ENCODE measurements at regions not wholly inside any gene's neighbourhood (a gene's known extent, or its start where the extent isn't known, plus 50 kb on each side); places are given as distances from the start of the nearest gene placed in this dataset.

DNA sequence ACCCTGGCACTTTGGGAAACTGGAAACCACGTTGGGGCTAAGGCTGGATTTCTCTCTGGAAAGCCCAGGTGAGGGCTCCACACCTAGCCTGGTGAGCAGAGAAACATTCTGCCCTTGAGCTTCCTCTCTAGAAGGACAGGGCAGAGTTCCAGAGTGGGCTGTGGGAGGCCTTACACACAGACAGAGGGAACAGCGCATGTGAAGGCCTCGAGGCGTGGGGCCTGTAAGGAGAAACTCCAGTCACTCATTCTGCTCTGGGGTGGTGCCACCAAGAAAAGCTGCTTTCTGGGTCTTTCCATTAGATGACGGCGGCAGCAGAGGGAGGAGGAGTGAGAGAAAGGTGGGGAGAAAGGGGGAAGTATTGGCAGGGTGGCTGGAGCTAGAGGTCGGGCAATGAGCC lies 183.1 kb downstream of the CHST1 start:
- TF ChIP-seq, protein P1, sequence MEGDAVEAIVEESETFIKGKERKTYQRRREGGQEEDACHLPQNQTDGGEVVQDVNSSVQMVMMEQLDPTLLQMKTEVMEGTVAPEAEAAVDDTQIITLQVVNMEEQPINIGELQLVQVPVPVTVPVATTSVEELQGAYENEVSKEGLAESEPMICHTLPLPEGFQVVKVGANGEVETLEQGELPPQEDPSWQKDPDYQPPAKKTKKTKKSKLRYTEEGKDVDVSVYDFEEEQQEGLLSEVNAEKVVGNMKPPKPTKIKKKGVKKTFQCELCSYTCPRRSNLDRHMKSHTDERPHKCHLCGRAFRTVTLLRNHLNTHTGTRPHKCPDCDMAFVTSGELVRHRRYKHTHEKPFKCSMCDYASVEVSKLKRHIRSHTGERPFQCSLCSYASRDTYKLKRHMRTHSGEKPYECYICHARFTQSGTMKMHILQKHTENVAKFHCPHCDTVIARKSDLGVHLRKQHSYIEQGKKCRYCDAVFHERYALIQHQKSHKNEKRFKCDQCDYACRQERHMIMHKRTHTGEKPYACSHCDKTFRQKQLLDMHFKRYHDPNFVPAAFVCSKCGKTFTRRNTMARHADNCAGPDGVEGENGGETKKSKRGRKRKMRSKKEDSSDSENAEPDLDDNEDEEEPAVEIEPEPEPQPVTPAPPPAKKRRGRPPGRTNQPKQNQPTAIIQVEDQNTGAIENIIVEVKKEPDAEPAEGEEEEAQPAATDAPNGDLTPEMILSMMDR (conservative IDR thresholded peaks at IDR 0.05; ENCODE audit: low read depth, low read length), result no peak
- no peak for DNase-seq (ENCODE audit: low read depth)
- H3K4me3 ChIP-seq (ENCODE audit: low read depth, low read length), result no peak overlapping the region

DNA sequence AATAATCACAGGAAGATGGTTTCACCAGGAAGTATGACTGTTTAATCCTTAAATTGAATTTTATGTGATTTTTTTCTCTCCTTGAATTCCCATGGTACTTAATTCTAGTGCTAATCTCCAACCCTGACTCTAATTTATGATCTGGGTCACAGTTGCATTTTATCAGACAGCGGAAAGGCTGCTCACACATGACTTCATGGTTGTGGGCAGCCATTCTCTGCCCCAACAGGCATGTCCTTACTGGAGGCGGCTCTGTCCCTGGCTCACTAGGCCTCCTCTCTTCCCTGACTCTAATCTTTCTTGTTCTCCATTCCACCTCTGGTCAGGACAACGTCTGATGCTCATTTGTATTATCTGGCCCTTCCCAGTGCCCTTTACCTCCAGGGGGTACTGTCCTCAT lies 184.4 kb downstream of the CHST1 start:
- TF ChIP-seq, protein P1 (conservative IDR thresholded peaks at IDR 0.05; ENCODE audit: low read depth, low read length), result no peak
- no peak overlapping the region for H3K4me3 ChIP-seq (ENCODE audit: low read depth, low read length)
- no peak for DNase-seq (ENCODE audit: low read depth)

DNA sequence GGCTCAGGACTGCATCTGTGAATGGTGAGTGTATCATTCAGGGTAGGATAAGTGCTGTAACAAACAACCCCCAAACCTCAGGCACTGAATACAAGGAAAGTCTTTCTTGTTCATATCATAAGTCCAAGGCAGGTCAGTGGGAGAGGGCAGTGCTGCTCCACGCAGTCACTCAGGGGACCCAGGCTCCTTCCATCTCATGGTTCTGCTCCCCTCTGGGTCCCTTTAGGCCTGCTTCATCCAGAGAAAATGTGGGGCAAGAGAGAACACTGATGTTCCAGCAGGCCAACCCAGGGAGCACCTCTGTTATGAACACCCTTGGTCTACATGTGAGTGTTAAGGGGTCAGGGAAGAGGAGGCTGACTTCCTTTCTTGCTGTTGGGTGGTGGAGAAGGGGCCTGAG lies 187.8 kb downstream of the CHST1 start:
- TF ChIP-seq, protein P1 (conservative IDR thresholded peaks at IDR 0.05; ENCODE audit: low read depth, low read length), result no peak
- DNase-seq (ENCODE audit: low read depth), result no peak
- no peak overlapping the region for H3K4me3 ChIP-seq (ENCODE audit: low read depth, low read length)

DNA sequence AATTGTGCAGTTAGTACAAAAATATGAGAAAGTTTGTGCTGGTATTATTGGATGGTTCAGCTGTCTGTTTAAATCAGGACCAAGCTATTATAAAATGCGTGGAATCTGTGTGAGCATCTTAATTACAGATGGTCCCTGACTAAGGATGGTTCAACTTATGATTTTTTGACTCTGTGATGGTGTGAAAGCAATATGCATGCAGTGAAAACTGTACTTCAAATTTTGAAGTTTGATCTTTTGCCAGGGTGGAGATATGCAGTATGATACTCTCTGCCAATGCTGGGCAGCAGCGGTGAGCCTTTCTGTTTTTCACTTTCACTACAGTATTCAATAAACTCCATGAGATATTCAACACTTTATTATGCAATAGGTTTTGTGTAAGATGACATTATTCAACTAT lies 189.3 kb downstream of the CHST1 start:
- no peak for DNase-seq (ENCODE audit: low read depth)
- no peak overlapping the region for H3K4me3 ChIP-seq (ENCODE audit: low read depth, low read length)
- TF ChIP-seq, protein P1 (conservative IDR thresholded peaks at IDR 0.05; ENCODE audit: low read depth, low read length), result no peak

DNA sequence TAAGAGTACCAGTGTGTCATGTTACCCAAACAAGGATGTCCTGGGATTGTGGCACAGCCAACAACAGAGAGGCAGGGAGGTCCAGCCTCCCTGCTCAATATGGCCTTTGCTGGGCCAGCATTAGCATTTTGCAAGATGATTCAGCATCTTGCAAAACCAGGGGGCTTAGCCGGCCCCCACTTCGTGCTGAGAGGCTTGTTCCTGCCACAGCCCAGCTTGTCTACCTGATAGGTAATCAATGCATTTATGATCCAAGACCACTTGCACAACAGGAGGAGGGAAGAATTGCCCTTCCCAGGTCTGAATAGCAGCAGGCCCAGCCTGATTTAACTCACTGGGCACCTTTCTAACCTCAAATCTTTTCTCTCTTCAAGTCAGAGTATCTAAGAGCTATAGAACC lies 189.0 kb upstream of the SYT13 start:
- DNase-seq (ENCODE audit: low read depth), result no peak
- H3K4me3 ChIP-seq (ENCODE audit: low read depth, low read length), result no peak overlapping the region
- TF ChIP-seq, protein P1 (conservative IDR thresholded peaks at IDR 0.05; ENCODE audit: low read depth, low read length), result no peak

DNA sequence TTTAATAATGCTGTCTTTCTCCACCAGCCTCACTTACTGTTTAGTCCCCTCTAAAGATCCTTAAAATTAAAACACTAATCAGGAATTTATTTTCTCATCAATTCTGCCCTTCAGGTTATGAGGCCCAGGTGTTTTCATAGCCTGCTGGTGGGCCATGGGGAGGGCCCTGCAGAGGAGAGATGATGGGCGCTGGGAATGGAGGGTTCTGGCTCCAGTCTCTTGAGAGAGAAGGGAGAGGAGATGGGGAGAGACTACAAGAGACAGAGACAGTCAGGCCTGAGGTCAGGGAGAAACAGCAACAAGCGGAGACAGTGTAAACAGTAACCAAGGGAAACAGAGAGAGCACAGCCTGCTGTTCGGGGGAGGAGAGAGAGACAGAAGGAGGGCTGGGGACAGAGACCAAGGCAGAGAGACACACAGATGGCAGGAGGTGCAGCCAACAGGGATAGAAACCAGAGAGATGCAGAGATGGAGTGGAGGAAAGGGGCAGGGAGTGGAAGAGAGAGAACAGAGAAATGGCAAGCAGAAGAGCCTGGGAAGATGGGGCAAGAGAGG lies 187.3 kb upstream of the SYT13 start:
- DNase-seq (ENCODE audit: low read depth), result no peak
- TF ChIP-seq, protein P1 (conservative IDR thresholded peaks at IDR 0.05; ENCODE audit: low read depth, low read length), result no peak
- no peak overlapping the region for H3K4me3 ChIP-seq (ENCODE audit: low read depth, low read length)

DNA sequence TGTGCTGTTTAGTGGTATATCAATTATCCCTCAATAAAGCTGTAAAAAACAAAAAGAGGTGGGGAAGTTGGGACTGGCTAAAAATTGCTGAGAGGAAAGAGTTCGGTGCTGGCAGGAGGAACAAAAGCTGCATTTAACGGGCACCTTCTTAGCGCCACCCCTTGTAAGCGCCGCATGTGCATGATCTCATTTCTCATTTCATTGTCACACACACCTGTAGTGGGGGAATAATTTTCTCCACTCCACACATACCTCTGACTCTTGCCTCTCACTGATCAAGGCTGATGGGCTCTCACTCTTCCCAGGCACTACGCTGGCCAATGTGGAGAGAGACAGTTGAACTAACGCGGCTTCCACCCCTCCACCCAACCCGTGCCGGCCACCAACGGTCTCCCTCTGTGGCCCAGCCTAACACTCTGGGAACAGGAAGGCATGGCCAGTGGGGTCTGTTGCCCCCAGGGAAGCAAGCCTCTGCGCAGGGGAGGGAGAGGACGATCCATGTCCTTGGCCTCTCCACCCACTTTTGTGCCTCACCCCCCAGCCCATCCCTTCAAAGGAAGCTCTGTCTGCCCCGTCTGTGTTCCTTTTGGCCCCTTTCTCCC lies 186.7 kb upstream of the SYT13 start:
- TF ChIP-seq, protein P1 (conservative IDR thresholded peaks at IDR 0.05; ENCODE audit: low read depth, low read length), result no peak
- H3K4me3 ChIP-seq (ENCODE audit: low read depth, low read length), result no peak overlapping the region
- no peak for DNase-seq (ENCODE audit: low read depth)
